GM21825 (cell line): ENCODE measurements at regions not wholly inside any gene's neighbourhood (a gene's known extent, or its start where the extent isn't known, plus 50 kb on each side); places are given as distances from the start of the nearest gene placed in this dataset.
"Not testable (repeated sequence)": the region's sequence is repeated elsewhere in the genome, so short reads cannot be mapped to it uniquely, and the experiment has no call there.

ENCODE experiments used
- ATAC-seq: cut with Tn5 transposase; IDR thresholded peaks from one replicate; pipeline ENCODE4 v1.9.1; 2021; ENCODE audit warnings: mild to moderate bottlenecking, moderate library complexity; ENCODE audit not compliant: unreplicated experiment

GRCh38 chr15:98547275-98547674, 101.1 kb upstream of the IGF1R start:
- ATAC-seq, result no peak

DNA sequence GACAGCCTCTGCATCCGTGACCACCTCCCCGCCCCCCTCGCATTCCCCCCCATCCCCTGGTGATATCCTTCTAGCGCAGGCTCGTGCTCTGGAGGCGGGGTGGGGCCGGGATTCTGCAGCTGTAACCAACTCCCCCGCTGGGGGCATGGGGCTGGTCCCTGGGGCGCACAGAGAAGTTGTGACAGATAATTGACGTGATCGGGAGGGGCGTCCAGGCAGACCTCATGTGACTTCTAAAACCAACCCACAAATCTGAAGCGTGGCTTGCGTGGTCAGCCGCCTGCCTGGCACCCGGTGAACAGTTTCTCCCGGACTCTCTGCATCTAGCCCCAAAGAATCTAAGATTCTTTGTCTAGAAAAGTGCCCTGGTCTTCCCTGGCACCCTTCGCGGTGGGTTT, 100.6 kb upstream of the IGF1R start:
- ATAC-seq, result no peak

DNA sequence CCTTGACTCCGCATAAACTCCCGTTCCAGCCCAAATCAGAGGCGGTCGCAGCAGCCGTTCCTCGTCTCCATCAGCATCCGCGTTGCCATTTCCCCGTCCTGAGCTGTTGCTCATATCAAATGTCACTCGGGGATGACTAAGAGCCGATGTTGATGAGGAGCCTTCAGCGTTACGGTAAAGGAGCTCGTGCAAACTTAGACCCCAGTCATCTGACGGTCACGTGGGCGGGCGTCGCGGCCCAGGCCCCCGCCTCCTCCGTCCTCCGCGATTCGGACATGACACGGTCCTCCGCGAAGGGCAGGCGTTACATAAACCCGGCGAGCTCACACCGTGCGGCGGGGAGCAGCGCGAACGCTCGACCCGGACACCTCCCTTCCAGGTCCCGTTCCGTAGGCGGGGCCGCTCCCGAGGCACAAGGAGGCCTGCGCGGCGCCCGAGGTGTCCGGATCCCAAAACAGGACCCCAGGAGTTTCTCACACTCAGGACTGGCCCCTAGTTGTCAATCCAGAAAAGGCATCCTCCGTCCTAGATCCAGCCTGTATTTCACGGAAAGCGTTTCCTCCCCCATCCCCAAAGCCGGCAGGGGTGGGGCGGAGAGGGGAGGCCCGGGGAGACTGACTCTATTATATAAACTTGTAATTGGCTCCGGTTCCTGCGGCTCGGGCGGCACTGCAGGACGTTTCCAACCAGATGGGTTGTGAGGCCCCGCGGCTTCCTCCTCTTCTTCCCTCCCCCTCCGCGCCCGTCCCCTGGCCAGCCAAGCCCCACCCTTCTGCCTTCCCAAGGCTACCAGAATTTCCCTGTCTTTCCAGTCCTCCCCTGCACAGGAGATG, 100.0 kb upstream of the IGF1R start:
- no peak for ATAC-seq

- no peak for ATAC-seq
Measured at GRCh38 chr15:98549003-98549402, 99.3 kb upstream of the IGF1R start.

DNA sequence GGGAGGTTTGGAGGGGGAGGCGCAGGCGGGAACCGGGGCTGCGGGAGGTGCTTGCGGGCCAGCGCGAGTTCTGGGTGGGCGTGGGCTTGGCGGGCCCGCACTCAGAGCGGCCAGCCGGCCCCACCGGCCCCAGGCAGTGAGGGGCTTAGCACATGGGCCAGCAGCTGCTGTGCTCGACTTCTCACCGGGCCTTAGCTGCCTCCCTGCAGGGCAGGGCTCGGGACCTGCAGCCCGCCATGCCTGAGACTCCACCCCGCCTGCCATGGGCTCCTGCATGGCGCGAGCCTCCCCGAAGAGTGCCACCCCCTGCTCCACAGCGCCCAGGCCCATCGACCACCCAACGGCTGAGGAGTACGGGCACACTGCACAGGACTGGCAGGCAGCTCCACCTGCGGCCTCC, 98.6 kb upstream of the IGF1R start:
- ATAC-seq, result no peak

GRCh38 chr15:98550363-98550762, 98.0 kb upstream of the IGF1R start:
- not testable (repeated sequence) for ATAC-seq

- no peak for ATAC-seq
Measured at GRCh38 chr15:98551936-98552562, 96.3 kb upstream of the IGF1R start.

GRCh38 chr15:98554272-98555172, 93.8 kb upstream of the IGF1R start:
- ATAC-seq, result no peak

GRCh38 chr15:98555173-98555515, 93.2 kb upstream of the IGF1R start:
- no peak for ATAC-seq

GRCh38 chr15:98556321-98556720, 92.0 kb upstream of the IGF1R start:
- no peak for ATAC-seq

DNA sequence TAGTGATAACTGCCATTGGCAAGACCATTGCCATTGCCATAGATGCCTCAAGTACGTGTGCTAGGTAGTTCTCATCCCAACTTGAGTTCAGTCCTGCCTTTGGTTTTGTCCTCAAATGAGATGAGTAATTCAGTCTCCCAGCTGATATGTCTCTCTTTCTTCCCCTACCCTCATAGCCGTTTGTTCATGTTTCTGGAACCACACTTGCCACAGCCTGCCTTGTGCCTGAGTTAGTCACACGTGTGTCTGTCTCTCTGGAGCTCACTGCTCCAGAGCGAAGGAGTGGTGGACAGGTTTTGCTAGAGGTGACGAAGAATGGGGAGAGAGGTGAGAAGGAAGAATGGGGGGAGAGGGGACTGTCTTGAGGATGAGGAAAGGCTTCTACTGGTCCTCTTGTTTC, 88.0 kb upstream of the IGF1R start:
- no peak for ATAC-seq

- ATAC-seq, result no peak
Measured at GRCh38 chr15:98561169-98561941, 87.0 kb upstream of the IGF1R start.

DNA sequence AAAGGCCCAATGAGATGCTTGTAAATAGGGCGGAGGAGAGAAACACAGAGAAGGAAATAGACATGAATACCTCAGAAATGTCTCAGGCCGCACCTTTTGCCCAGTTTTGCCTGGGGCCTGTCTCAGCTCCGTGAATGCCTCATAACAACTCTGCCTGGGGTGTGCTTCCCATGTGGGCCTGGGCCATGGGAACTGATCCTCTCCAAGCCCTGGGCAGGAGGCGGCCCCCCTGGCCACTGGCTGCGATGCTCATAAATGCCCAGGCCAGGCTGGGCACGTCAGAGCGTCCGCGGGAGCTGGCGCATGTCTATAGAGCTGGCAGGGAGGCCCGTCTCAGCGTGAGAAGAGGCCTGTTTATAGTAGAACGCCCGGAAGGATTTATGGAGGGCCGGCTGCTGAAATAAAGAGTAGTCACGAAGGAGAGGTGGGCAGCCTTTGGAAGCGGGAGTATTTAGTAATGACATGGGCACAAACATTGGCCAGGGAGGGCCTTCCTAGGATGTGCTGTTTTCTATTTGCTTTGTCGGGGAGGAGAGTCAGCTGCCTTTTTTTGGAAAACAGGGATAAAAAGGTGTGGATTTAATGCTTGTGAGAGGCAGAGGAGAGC, 85.9 kb upstream of the IGF1R start:
- ATAC-seq, result no peak

DNA sequence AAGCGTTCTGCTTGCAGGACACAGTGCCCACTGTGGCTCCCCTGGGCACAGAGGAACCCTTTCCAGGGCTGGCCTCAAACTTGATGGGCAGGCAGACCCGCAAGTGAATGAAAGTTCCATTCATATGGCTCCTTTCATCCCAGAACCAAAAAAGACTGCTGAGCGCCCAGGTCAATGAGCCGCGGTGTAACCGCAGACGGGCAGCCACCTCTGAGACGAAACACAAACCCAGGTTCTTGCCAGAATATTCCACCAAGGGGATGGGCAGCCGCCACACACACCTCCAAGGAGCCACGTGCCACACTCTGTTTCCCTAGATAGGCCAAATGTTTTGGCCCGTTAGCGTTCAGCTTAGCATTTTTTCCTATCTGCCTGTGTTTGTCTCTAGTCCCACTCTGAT, 82.8 kb upstream of the IGF1R start:
- no peak for ATAC-seq

- ATAC-seq, result no peak
Measured at GRCh38 chr15:98567951-98568350, 80.4 kb upstream of the IGF1R start.

GRCh38 chr15:98568382-98569017, 79.8 kb upstream of the IGF1R start:
- no peak for ATAC-seq

DNA sequence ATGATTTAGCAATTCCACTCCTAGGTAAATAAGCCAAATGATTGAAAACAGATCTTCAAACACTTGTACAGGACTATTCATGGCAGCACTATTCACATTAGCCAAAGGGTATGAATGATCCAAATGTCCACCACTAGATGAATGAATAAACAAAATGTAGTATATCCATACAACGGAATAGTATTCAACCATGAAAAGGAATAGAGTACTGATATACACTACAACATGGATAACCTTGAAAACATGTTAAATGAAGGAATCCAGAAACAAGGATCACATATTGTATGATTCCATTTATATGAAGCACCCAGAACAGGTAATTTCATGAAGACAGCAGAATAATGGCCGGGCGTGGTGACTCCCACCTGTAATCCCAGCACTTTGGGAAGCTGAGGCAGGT, 78.2 kb upstream of the IGF1R start:
- ATAC-seq, result no peak

GRCh38 chr15:98580572-98580971, 67.8 kb upstream of the IGF1R start:
- no peak for ATAC-seq

- ATAC-seq, result no peak
Measured at GRCh38 chr15:98581715-98582114, 66.6 kb upstream of the IGF1R start.
